ENCODE measurements at regions not wholly inside any gene's neighbourhood (a gene's known extent, or its start where the extent isn't known, plus 50 kb on each side); places are given as distances from the start of the nearest gene placed in this dataset.

GRCh38 chr5:2399096-2399495 is 352.4 kb downstream of the IRX2 start:
- Histone ChIP-seq H3F3A (ENCODE audit: control insufficient read depth, insufficient read depth) (no peaks in the 10 kb centered on the region), H3K9me2 (replicated peaks; ENCODE audit: control insufficient read depth, low read length) (no peaks in the 10 kb centered on the region), H3K27me3 (ENCODE audit: control insufficient read depth, low read length) (no peaks in the 10 kb centered on the region), H3K4me3 (ENCODE audit: low read length) (no peak overlapping the region), H3K27ac (ENCODE audit: low read depth, low read length) (no peak overlapping the region), H4K20me1 (ENCODE audit: control insufficient read depth, insufficient read depth, low read depth, low read length) (no peaks in the 10 kb centered on the region), H3K79me2 (ENCODE audit: control insufficient read depth, low read length) (no peaks in the 10 kb centered on the region), H3K4me2 (ENCODE audit: low read length) (no peak overlapping the region), H3K4me1 (ENCODE audit: control insufficient read depth, low read length) (no peaks in the 10 kb centered on the region), H3K36me3 (ENCODE audit: control insufficient read depth, low read length) (no peaks in the 10 kb centered on the region), H3K9me3 (ENCODE audit: control insufficient read depth, insufficient read depth, low read length) (no peaks in the 10 kb centered on the region; the same call in 1 of the 2 replicates)
- no peak for TF ChIP-seq CTCF (IDR thresholded peaks at IDR 0.05; ENCODE audit: low read depth, low read length, poor library complexity, severe bottlenecking)
- TF ChIP-seq EZH2phosphoT487 (IDR thresholded peaks at IDR 0.05; ENCODE audit: borderline replicate concordance, low read length), result no peak

GRCh38 chr5:2393556-2393955 is 357.9 kb downstream of the IRX2 start:
- Histone ChIP-seq H4K20me1 (ENCODE audit: control insufficient read depth, insufficient read depth, low read depth, low read length) (no peaks in the 10 kb centered on the region), H3K79me2 (ENCODE audit: control insufficient read depth, low read length) (no peaks in the 10 kb centered on the region), H3K9me2 (replicated peaks; ENCODE audit: control insufficient read depth, low read length) (no peaks in the 10 kb centered on the region), H3K27ac (ENCODE audit: low read depth, low read length) (no peak overlapping the region), H3K9me3 (ENCODE audit: control insufficient read depth, insufficient read depth, low read length) (no peaks in the 10 kb centered on the region), H3K27me3 (ENCODE audit: control insufficient read depth, low read length) (no peaks in the 10 kb centered on the region), H3K4me2 (ENCODE audit: low read length) (no peak overlapping the region), H3K36me3 (ENCODE audit: control insufficient read depth, low read length) (no peaks in the 10 kb centered on the region), H3K4me3 (ENCODE audit: low read length) (no peak overlapping the region), H3K4me1 (ENCODE audit: control insufficient read depth, low read length) (no peaks in the 10 kb centered on the region), H3F3A (ENCODE audit: control insufficient read depth, insufficient read depth) (no peaks in the 10 kb centered on the region)
- TF ChIP-seq CTCF (IDR thresholded peaks at IDR 0.05; ENCODE audit: low read depth, low read length, poor library complexity, severe bottlenecking) (no peak), EZH2phosphoT487 (IDR thresholded peaks at IDR 0.05; ENCODE audit: borderline replicate concordance, low read length) (no peak)

- Histone ChIP-seq H3K79me2 (ENCODE audit: control insufficient read depth, low read length) (no peaks in the 10 kb centered on the region), H3K4me3 (ENCODE audit: low read length) (no peak overlapping the region), H3K4me2 (ENCODE audit: low read length) (no peak overlapping the region), H3K4me1 (ENCODE audit: control insufficient read depth, low read length) (no peaks in the 10 kb centered on the region), H4K20me1 (ENCODE audit: control insufficient read depth, insufficient read depth, low read depth, low read length) (no peaks in the 10 kb centered on the region), H3K9me3 (ENCODE audit: control insufficient read depth, insufficient read depth, low read length) (no peaks in the 10 kb centered on the region), H3K36me3 (ENCODE audit: control insufficient read depth, low read length) (no peaks in the 10 kb centered on the region), H3K27me3 (ENCODE audit: control insufficient read depth, low read length) (no peaks in the 10 kb centered on the region), H3K9me2 (replicated peaks; ENCODE audit: control insufficient read depth, low read length) (no peaks in the 10 kb centered on the region), H3K27ac (ENCODE audit: low read depth, low read length) (no peak overlapping the region), H3F3A (ENCODE audit: control insufficient read depth, insufficient read depth) (no peaks in the 10 kb centered on the region)
- no peak for TF ChIP-seq EZH2phosphoT487 (IDR thresholded peaks at IDR 0.05; ENCODE audit: borderline replicate concordance, low read length)
- no peak for TF ChIP-seq CTCF (IDR thresholded peaks at IDR 0.05; ENCODE audit: low read depth, low read length, poor library complexity, severe bottlenecking)
These were observed 359.9 kb downstream of the IRX2 start for GRCh38 chr5:2391566-2391965.

GRCh38 chr5:2391021-2391420 is 360.5 kb downstream of the IRX2 start:
- TF ChIP-seq CTCF (IDR thresholded peaks at IDR 0.05; ENCODE audit: low read depth, low read length, poor library complexity, severe bottlenecking), result no peak
- TF ChIP-seq EZH2phosphoT487 (IDR thresholded peaks at IDR 0.05; ENCODE audit: borderline replicate concordance, low read length), result no peak
- Histone ChIP-seq H3K4me1 (ENCODE audit: control insufficient read depth, low read length) (no peaks in the 10 kb centered on the region), H4K20me1 (ENCODE audit: control insufficient read depth, insufficient read depth, low read depth, low read length) (no peaks in the 10 kb centered on the region)

More at GRCh38 chr5:2391021-2391420, 360.5 kb downstream of the IRX2 start:
- Histone ChIP-seq H3K4me3 (ENCODE audit: low read length) (no peak overlapping the region), H3K27ac (ENCODE audit: low read depth, low read length) (no peak overlapping the region), H3F3A (ENCODE audit: control insufficient read depth, insufficient read depth) (no peaks in the 10 kb centered on the region), H3K9me3 (ENCODE audit: control insufficient read depth, insufficient read depth, low read length) (no peaks in the 10 kb centered on the region), H3K27me3 (ENCODE audit: control insufficient read depth, low read length) (no peaks in the 10 kb centered on the region), H3K9me2 (replicated peaks; ENCODE audit: control insufficient read depth, low read length) (no peaks in the 10 kb centered on the region), H3K4me2 (ENCODE audit: low read length) (no peak overlapping the region), H3K79me2 (ENCODE audit: control insufficient read depth, low read length) (no peaks in the 10 kb centered on the region), H3K36me3 (ENCODE audit: control insufficient read depth, low read length) (no peaks in the 10 kb centered on the region)

All from DOHH2 (cell line).